ENCODE measurements at regions not wholly inside any gene's neighbourhood (a gene's known extent, or its start where the extent isn't known, plus 50 kb on each side); places are given as distances from the start of the nearest gene placed in this dataset.

DNA sequence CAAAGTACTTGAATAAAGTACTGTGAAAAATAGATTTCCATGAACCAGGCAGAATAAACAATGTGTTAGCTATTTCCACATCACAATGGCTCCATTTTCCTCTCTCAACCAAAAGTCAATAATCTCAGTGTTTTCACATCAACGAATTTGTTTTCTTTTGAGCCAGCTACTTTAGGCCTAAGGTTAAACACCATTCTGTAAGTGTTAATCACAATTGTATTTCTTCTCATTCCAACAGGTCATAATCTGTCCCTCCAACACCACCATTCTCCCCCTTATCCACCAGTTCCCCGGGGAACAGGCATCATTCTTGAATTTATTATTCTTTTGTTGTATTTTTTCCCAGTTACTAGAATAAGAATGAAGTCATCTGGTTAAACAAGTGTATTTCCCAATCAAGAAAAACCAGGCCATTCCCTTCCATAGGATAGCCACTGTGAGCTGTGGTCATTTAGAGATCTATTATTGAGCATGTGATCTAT lies 66.2 kb upstream of the PALMD start:
- no peak for DNase-seq

- DNase-seq = no peak
These were observed 65.5 kb upstream of the PALMD start for GRCh38 chr1:99580451-99580850.

GRCh38 chr1:99587008-99587407 lies 58.9 kb upstream of the PALMD start:
- no peak for DNase-seq

- DNase-seq = no peak
These were observed 56.7 kb upstream of the PALMD start for GRCh38 chr1:99589186-99589636.

GRCh38 chr1:99590578-99591209 lies 55.2 kb upstream of the PALMD start:
- no peak for DNase-seq

GRCh38 chr1:99591886-99592285 lies 54.0 kb upstream of the PALMD start:
- no peak for DNase-seq

- no peak for DNase-seq
These were observed 51.7 kb upstream of the PALMD start for GRCh38 chr1:99594205-99594604.

GRCh38 chr1:99595041-99595440 lies 50.9 kb upstream of the PALMD start:
- DNase-seq = no peak

- DNase-seq = no peak
These were observed 50.5 kb upstream of the PALMD start for GRCh38 chr1:99595441-99595840.

All from MV-4-11 (cell line).